Breast epithelium (tissue), 4 donors: ENCODE measurements at regions not wholly inside any gene's neighbourhood (a gene's known extent, or its start where the extent isn't known, plus 50 kb on each side); places are given as distances from the start of the nearest gene placed in this dataset.

Experiments
- DNase-seq, 2 donors: peaks; one replicate each; pipeline ENCODE4 v3.0.0-alpha.2; 2019; ENCODE audit warnings: low spot score in 2 of 2
- H3K27ac ChIP-seq, 2 donors: fragments of 200-600 bp; sonication (generic) in 1 of 2; one replicate each; pipeline ENCODE4 v1.5.1; 2016 to 2019; ENCODE audit warnings: mild to moderate bottlenecking in 1 of 2
- H3K27me3 ChIP-seq, 2 donors: fragments of 200-600 bp; sonication (generic) in 1 of 2; one replicate each; pipeline versions ENCODE4 v1.5.1 to v1.6.0; 2017 to 2019; ENCODE audit warnings: control low read depth in 1 of 2, mild to moderate bottlenecking in 1 of 2
- H3K36me3 ChIP-seq: fragments of 200-600 bp; one replicate; pipeline ENCODE4 v1.5.1; 2019
- H3K4me1 ChIP-seq, 2 donors: fragments of 200-600 bp; sonication (generic); one replicate each; pipeline ENCODE4 v1.5.1; 2016 to 2019; ENCODE audit warnings: control low read depth in 1 of 2
- H3K4me3 ChIP-seq, 3 donors: fragments of 200-600 bp; sonication (generic); 1 replicate in 2 of 3; 2 replicates in 1 of 3; pipeline ENCODE4 v1.5.1; 2016 to 2019; ENCODE audit warnings: mild to moderate bottlenecking in 3 of 3, moderate library complexity in 2 of 3
- H3K9me3 ChIP-seq, 2 donors: fragments of 200-600 bp; sonication (generic) in 1 of 2; one replicate each; pipeline ENCODE4 v1.5.1; 2016 to 2019; ENCODE audit warnings: control low read depth in 1 of 2
- POLR2A ChIP-seq: fragments of 450-650 bp; IDR thresholded peaks from one replicate; pipeline ENCODE4 v1.6.1; 2016; ENCODE audit warnings: antibody characterized with exemption, mild to moderate bottlenecking, moderate library complexity
- POLR2AphosphoS5 ChIP-seq, 3 donors: sonication (generic); formaldehyde crosslinking; IDR thresholded peaks; one replicate each; pipeline ENCODE4 v1.6.1; 2017; ENCODE audit warnings: antibody characterized with exemption in 3 of 3
- intact Hi-C: fragments of 100-400 bp; cut with DNase I; formaldehyde crosslinking; loops from one replicate; pipeline ENCODE4 v1.15.1; 2023; ENCODE audit warnings: low total_unique reads
- TF ChIP-seq, protein P1 (sequence below), 3 donors: fragments of 450-650 bp; IDR thresholded peaks; one replicate each; pipeline ENCODE4 v1.5.1; 2016 to 2017; ENCODE audit warnings: antibody characterized with exemption in 3 of 3, mild to moderate bottlenecking in 3 of 3, moderate library complexity in 3 of 3

DNA sequence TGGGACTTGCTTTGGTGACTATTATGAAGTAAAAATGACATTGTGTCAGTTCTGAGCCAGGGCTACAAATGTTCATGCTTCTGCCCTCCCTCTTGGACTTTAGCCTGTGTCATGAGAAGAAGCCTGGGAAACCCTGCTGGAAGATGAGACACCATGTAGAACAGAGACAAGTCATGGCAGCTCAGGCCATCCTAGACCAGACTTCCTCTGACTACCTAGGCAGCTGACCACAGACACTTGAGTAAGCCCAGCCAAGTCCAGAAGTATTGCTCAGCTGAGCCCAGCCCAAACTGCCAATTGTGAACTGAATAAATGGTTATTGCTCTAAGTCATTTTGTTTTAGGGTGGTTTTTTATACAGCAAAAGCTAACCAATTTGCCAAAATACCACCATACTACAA is 467.6 kb upstream of the CNKSR2 start:
- no peaks in the 10 kb centered on the region for H3K4me1 ChIP-seq
- H3K36me3 ChIP-seq = no peaks in the 10 kb centered on the region
- peaks cover 0 to 3% of the 10 kb centered on the region in 2 donors for H3K27me3 ChIP-seq
- H3K27ac ChIP-seq = no peak overlapping the region
- H3K4me3 ChIP-seq = no peak overlapping the region
- TF ChIP-seq, protein P1, sequence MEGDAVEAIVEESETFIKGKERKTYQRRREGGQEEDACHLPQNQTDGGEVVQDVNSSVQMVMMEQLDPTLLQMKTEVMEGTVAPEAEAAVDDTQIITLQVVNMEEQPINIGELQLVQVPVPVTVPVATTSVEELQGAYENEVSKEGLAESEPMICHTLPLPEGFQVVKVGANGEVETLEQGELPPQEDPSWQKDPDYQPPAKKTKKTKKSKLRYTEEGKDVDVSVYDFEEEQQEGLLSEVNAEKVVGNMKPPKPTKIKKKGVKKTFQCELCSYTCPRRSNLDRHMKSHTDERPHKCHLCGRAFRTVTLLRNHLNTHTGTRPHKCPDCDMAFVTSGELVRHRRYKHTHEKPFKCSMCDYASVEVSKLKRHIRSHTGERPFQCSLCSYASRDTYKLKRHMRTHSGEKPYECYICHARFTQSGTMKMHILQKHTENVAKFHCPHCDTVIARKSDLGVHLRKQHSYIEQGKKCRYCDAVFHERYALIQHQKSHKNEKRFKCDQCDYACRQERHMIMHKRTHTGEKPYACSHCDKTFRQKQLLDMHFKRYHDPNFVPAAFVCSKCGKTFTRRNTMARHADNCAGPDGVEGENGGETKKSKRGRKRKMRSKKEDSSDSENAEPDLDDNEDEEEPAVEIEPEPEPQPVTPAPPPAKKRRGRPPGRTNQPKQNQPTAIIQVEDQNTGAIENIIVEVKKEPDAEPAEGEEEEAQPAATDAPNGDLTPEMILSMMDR (IDR thresholded peaks at IDR 0.05) = no peak
- TF ChIP-seq POLR2AphosphoS5 (IDR thresholded peaks at IDR 0.05) (no peak), POLR2A (no peak)
- intact Hi-C loops = no loop called here
- no peak for DNase-seq
- peaks cover 0 to under 1% of the 10 kb centered on the region in 2 donors for H3K9me3 ChIP-seq

DNA sequence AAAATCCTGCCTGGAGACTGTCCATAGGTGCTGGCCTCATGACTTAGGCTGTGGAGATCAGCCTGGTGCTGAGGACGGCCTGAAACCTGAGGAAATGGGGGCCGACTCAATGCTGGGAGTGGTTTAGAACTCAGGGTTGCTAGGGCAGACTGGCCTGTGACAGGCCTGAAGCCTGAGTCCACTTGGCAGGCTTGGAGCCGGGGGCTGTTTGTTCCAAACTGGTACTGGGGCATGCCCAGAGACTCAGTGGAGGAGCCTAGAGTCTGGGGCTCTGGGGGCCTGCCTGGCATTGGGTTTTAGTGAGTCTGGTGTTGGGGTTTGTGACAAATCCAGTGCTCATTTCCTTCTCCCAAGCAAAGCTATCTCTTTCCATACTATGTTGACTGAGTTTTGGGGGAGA is 489.7 kb upstream of the CNKSR2 start:
- intact Hi-C loops = no loop called here
- H3K9me3 ChIP-seq = peaks cover 0 to 27% of the 10 kb centered on the region in 2 donors
- TF ChIP-seq, protein P1 (IDR thresholded peaks at IDR 0.05) = no peak
- TF ChIP-seq POLR2A (no peak), POLR2AphosphoS5 (IDR thresholded peaks at IDR 0.05) (no peak)
- no peaks in the 10 kb centered on the region for H3K36me3 ChIP-seq
- DNase-seq = no peak
- H3K4me3 ChIP-seq = no peak overlapping the region
- no peaks in the 10 kb centered on the region for H3K27me3 ChIP-seq
- H3K4me1 ChIP-seq = no peaks in the 10 kb centered on the region
- no peak overlapping the region for H3K27ac ChIP-seq

DNA sequence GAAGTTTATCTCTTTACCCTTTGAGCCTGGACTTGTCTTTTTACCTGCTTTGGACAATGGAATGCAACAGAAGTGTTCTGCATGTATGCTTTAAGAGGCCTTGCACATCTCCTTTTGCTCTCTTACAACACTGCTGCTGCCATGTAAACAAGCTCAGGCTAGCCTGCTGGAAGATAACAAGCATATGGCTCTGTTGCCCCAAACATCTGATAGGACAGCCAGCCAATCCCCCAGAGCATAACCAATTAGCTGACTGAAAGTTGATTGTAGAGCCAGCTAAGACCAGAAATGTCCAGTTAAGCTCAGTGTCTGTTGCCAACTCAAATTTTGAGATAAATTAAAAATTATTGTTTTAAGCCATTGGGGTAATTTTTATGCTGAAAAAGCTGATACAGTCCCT is 510.6 kb upstream of the CNKSR2 start:
- intact Hi-C loops = no loop called here
- TF ChIP-seq POLR2AphosphoS5 (IDR thresholded peaks at IDR 0.05) = no peak
- TF ChIP-seq, protein P1 (IDR thresholded peaks at IDR 0.05) = no peak
- no peak for TF ChIP-seq POLR2A
- Histone ChIP-seq H3K27me3 (no peaks in the 10 kb centered on the region), H3K9me3 (peaks cover 17% of the 10 kb centered on the region in 2 donors), H3K4me3 (no peak overlapping the region), H3K4me1 (no peaks in the 10 kb centered on the region), H3K36me3 (no peaks in the 10 kb centered on the region), H3K27ac (no peak overlapping the region)
- no peak for DNase-seq

DNA sequence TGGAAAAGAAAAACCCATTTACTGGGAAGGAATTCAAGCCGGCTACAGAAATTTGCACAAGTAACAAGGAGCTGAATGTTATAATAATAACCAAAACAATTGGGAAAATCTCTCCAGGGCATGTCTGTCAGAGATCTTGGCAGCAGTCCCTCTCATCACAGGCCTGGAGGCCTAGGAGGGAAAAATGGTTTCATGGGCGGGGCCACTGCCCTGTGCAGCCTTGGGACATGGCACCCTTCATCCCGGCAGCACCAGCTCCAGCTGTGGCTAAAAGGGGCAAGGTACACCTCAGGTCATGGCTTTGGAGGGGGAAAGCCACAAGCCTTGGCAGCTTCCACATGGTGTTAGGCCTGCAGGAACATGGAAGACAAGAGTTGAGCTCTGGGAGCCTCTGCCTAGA is 513.1 kb upstream of the CNKSR2 start:
- intact Hi-C loops = no loop called here

DNA sequence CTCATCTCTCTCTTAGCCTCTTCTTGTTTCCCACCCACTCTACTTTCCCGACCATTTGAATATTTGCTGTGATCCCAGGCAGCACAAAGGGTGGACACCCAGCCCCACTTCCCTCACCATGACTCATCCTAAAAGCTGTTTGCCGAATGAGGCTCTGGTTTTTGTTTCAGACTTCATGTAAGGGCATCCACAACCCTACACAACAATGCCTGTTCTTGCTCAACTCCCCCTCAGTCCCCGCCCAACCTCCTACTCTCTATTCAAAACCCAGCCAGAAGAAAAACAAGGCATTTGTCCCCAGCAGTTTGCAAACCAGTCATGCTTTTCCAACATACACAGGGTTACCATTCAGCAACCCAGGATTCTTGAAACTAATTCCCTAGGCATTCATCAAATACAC is 516.5 kb upstream of the CNKSR2 start:
- intact Hi-C loops = no loop called here
- no peak overlapping the region for H3K4me3 ChIP-seq
- peaks cover 17% of the 10 kb centered on the region in 2 donors for H3K9me3 ChIP-seq
- no peaks in the 10 kb centered on the region for H3K27me3 ChIP-seq
- H3K36me3 ChIP-seq = no peaks in the 10 kb centered on the region
- no peak for DNase-seq
- H3K4me1 ChIP-seq = no peaks in the 10 kb centered on the region
- TF ChIP-seq POLR2A = no peak
- peak in 1 of 3 donors; percentile 3 for TF ChIP-seq POLR2AphosphoS5 (IDR thresholded peaks at IDR 0.05)
- H3K27ac ChIP-seq = no peak overlapping the region

More for the DNA sequence above, 513.1 kb upstream of the CNKSR2 start:
- no peaks in the 10 kb centered on the region for H3K36me3 ChIP-seq
- TF ChIP-seq POLR2AphosphoS5 (IDR thresholded peaks at IDR 0.05) = no peak
- TF ChIP-seq, protein P1 (IDR thresholded peaks at IDR 0.05) = no peak
- TF ChIP-seq POLR2A = no peak
- peaks cover 17% of the 10 kb centered on the region in 2 donors for H3K9me3 ChIP-seq
- no peak for DNase-seq
- H3K4me3 ChIP-seq = no peak overlapping the region
- H3K4me1 ChIP-seq = no peaks in the 10 kb centered on the region
- no peak overlapping the region for H3K27ac ChIP-seq
- no peaks in the 10 kb centered on the region for H3K27me3 ChIP-seq

DNA sequence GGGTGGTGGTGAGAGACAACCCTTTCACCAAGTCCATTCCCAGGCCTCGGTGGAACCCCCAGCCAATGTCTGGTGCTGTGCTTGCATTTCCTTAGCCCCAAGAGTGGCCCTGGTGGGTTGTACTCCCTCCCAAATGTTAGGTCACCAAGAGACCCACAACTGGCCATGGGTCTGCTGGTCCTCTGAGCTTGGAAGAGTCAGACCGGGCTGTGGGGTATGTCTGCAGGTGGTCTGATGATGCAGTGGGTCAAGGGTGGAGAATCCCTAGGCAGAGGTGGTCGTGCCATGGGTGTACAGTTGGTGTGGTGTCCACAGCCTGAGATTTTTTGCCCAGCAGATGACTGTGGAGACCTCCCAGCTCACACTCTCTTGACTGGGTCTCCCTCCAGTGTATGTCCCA is 535.7 kb upstream of the CNKSR2 start:
- H3K27ac ChIP-seq = no peak overlapping the region
- H3K9me3 ChIP-seq = peaks cover 0 to 22% of the 10 kb centered on the region in 2 donors
- DNase-seq = no peak
- no peaks in the 10 kb centered on the region for H3K4me1 ChIP-seq
- H3K36me3 ChIP-seq = no peaks in the 10 kb centered on the region
- intact Hi-C loops = no loop called here
- H3K27me3 ChIP-seq = no peaks in the 10 kb centered on the region
- TF ChIP-seq, protein P1 (IDR thresholded peaks at IDR 0.05) = no peak
- no peak overlapping the region for H3K4me3 ChIP-seq
